Fibroblast of the aortic adventitia (primary cell): ENCODE measurements at regions not wholly inside any gene's neighbourhood (a gene's known extent, or its start where the extent isn't known, plus 50 kb on each side); places are given as distances from the start of the nearest gene placed in this dataset.

ENCODE experiments used
- DNase-seq: peaks from one replicate; pipeline ENCODE4 v3.0.0-alpha.2; 2010; ENCODE audit warnings: low read depth
- H3K4me3 ChIP-seq: 2 replicates; pipeline ENCODE4 v1.5.1; 2011; ENCODE audit warnings: low read depth, mild to moderate bottlenecking, control low read depth, low read length, moderate library complexity
- CTCF ChIP-seq: IDR thresholded peaks from 2 replicates; pipeline ENCODE4 v1.5.1; 2011; ENCODE audit warnings: mild to moderate bottlenecking, low read length, control low read depth, inconsistent platforms; ENCODE audit not compliant: insufficient read depth

GRCh38 chr9:107624234-107624948, 134.8 kb upstream of the KLF4 start:
- no peak overlapping the region for H3K4me3 ChIP-seq
- DNase-seq: peak; percentile 82
- TF ChIP-seq CTCF: no peak

- no peak for TF ChIP-seq CTCF
- no peak for DNase-seq
- H3K4me3 ChIP-seq: no peak overlapping the region
Measured at GRCh38 chr9:107621436-107621835, 131.9 kb upstream of the KLF4 start.

DNA sequence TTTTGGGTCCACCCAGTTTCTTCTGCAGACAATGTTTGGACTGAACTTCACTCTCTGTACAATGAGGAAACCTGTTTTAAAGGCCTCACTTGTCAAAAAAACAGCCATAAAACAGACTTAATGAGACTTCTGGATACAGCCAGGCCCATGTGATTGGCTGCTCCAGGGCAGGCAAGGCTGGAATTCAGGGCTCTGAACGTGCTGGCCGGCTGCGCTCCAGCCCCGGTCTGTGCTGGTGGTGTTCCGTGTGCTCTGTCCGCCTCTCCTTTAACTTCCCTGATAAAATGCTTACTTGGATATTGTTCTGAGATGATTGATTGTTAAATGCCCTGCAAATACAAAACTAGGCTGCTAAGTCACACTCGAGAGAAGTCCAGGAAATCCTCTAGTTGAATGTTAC, 131.2 kb upstream of the KLF4 start:
- no peak for DNase-seq
- TF ChIP-seq CTCF: no peak

DNA sequence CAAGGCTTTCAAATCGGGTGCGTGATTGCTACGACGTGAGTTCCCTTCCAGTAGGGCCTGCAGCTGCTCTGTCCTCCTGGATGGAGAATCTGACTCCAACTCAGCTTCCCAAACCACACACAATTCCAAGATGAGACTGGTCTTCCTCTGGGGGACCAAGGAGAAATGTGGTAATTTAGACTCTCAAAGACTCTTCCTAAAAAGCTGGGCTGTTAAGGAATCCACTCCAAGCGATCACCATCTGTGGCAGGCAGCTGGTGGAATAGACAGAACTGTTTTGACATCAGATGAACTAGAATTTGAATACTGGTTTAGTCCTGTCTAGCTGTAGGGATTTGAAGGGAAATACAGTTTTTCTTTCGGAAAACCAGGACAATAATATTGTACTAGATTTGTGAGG, 130.7 kb upstream of the KLF4 start:
- DNase-seq: no peak
- TF ChIP-seq CTCF: no peak
- H3K4me3 ChIP-seq: no peak overlapping the region

More for the DNA sequence above, 131.2 kb upstream of the KLF4 start:
- H3K4me3 ChIP-seq: no peak overlapping the region

DNA sequence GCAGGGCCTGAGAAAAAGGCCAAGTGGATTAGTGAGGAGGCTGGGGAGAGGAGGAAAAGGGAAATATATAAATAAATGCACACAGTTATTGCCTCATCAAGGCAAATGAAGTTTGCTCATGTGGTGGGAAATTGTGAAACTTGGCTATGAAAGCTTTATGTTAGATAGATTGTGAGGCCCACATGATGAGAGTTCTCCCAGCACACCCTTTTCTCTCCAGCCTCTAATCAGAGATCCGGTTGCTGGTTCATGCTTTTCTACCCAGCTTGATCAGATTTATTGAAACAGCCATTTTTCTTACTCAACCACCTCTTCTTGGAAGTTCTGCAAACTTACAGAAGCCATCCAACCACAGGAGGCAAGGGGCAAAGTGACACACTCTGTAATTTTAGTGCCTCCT, 125.8 kb upstream of the KLF4 start:
- DNase-seq: peak; percentile 85

GRCh38 chr9:107614765-107615164, 125.2 kb upstream of the KLF4 start:
- no peak overlapping the region for H3K4me3 ChIP-seq
- no peak for TF ChIP-seq CTCF
- DNase-seq: no peak

More for the DNA sequence above, 125.8 kb upstream of the KLF4 start:
- H3K4me3 ChIP-seq: no peak overlapping the region
- no peak for TF ChIP-seq CTCF

GRCh38 chr9:107613321-107613720, 123.8 kb upstream of the KLF4 start:
- no peak overlapping the region for H3K4me3 ChIP-seq
- DNase-seq: no peak
- no peak for TF ChIP-seq CTCF
